D721Med (cell line): ENCODE measurements at regions not wholly inside any gene's neighbourhood (a gene's known extent, or its start where the extent isn't known, plus 50 kb on each side); places are given as distances from the start of the nearest gene placed in this dataset.
"Not testable (repeated sequence)": the region's sequence is repeated elsewhere in the genome, so short reads cannot be mapped to it uniquely, and the experiment has no call there.

ENCODE experiments used
- DNase-seq: peaks from one replicate; pipeline ENCODE4 v3.0.0; 2011; ENCODE audit warnings: low spot score; ENCODE audit not compliant: insufficient read length
- FAIRE-seq: peaks from 2 replicates; lab custom pipeline; 2011; peaks lifted over from hg19 to GRCh38; lab: Jason Lieb, UNC
- TF ChIP-seq, protein P1 (sequence below): IDR thresholded peaks from 2 replicates; pipeline ENCODE4 v1.5.1; 2012; ENCODE audit warnings: mild to moderate bottlenecking, control low read depth; ENCODE audit not compliant: insufficient read depth; ENCODE audit errors: missing control alignments

DNA sequence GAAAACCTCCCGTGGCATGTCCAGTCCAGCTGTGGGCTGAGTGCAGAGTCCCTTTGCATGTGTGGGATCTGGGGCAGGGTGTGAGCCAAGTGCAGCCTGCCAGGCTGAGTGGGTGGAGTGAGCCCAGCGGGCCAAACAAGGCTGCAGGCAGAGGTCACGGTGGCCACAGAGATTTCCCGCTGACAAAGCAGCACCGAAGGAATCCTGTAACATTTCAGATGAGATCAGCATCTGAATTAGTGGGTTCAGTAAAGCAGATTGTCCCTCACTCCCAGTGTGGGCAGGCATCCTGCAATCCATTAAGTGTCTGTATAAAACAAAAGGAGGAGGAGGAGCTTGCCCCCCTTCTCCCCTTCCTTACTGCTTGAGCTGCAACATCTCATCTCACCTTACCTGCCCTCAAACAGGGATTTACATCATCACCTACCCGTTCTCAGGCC is 324.4 kb downstream of the FAT4 start:
- no peak for DNase-seq
- FAIRE-seq = no peak
- TF ChIP-seq, protein P1, sequence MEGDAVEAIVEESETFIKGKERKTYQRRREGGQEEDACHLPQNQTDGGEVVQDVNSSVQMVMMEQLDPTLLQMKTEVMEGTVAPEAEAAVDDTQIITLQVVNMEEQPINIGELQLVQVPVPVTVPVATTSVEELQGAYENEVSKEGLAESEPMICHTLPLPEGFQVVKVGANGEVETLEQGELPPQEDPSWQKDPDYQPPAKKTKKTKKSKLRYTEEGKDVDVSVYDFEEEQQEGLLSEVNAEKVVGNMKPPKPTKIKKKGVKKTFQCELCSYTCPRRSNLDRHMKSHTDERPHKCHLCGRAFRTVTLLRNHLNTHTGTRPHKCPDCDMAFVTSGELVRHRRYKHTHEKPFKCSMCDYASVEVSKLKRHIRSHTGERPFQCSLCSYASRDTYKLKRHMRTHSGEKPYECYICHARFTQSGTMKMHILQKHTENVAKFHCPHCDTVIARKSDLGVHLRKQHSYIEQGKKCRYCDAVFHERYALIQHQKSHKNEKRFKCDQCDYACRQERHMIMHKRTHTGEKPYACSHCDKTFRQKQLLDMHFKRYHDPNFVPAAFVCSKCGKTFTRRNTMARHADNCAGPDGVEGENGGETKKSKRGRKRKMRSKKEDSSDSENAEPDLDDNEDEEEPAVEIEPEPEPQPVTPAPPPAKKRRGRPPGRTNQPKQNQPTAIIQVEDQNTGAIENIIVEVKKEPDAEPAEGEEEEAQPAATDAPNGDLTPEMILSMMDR = no peak

DNA sequence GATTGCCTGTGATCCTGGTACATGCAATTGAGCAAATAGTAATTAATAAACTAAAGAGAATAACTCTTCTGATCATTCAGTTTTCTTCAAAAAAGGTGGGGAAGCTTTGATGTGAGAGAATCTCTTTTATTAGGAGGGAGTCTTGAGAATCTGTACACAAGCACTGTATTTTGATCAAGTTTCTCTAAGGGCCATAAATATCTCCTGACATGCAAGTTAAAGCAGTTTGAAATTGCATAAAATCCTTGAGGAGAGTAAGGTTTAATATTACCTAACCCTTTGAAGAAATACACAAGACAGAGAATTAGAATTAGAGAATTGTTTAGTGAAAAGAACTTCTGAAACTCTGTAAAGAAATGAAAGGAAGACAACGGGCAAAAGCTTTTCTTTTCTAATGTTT is 326.9 kb downstream of the FAT4 start:
- DNase-seq = no peak
- FAIRE-seq = no peak
- TF ChIP-seq, protein P1 = no peak

DNA sequence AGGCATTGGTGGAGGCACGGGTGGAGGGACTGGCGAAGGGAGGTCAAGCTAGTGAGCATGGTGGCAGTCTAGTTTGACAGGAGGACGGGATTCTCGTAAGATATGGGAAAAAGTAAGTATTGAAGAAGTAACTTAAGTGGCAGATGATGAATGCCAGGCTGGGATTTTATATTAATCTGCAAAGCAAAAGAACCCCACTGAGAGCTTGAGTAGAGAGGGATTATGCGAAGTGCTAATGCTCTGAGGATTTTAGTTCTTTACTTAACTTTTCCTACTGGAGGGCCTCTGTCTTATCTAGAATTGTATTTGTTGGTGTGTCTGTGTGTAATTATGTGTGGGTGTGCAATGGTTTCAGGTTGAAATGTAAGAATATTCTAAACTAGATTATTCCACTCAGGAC is 327.9 kb downstream of the FAT4 start:
- FAIRE-seq = peak; percentile 29
- TF ChIP-seq, protein P1 = no peak
- DNase-seq = no peak

DNA sequence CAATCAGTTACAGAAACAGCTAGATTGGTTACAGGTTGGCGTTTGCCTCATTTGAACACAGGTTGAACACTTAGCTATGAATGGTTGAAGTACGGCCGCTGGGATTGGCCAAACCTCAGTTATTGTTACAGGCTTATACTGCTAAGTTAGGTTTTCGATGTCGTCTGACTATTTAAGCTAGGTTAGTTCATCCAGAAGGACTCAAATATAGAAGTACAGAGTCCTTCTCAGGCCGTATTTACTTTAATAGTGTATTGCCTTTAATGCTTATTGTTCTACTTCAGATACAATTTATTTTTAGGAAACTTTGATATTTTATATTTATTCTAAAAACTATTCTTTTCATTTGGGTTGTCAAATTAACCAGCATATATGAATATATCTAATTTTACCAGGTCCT is 334.7 kb downstream of the FAT4 start:
- FAIRE-seq = no peak
- TF ChIP-seq, protein P1 = no peak
- DNase-seq = no peak

DNA sequence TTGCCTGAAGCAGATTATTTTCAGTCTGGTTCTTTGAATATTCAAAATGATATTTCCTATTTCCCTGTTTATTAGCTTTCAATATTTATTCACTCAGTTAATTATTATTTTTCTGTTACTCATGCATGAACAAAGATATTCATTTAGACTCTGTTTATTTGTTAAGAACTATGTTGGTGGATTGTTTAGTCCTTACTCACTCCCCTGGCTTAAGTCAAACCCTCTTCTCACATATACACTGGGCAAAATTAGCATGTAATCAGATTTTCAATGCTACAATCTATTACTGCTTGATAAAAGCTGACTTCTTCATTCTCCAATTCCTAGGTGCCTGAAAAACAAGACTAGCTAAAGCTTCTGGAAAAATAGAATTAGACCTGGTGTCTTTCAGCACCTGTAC is 335.8 kb downstream of the FAT4 start:
- FAIRE-seq = no peak

DNA sequence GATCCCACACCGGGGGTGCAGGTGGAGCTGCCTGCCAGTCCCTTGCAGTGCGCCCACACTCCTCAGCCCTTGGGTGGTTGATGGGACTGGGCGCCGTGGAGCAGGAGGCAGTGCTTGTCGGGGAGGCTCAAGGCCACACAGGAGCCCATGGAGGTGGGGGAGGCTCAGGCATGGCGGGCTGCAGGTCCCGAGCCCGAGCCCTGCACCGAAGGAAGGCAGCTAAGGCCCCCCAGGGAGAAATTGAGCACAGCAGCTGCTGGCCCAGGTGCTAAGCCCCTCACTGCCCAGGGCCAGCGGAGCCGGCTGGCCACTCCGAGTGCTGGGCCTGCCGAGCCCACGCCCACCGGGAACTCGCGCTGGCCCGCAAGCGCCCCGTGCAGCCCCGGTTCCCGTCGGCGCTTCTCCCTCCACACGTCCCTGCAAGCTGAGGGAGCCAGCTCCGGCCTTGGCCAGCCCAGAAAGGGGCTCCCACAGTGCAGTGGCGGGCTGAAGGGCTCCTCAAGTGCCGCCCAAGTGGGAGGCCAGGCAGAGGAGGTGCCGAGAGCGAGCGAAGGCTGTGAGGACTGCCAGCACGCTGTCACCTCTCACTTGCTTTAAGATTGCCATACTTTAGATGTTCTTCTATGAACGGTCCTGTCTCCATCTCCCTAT is 337.1 kb downstream of the FAT4 start:
- not testable (repeated sequence) for FAIRE-seq

More for the DNA sequence above, 335.8 kb downstream of the FAT4 start:
- no peak for DNase-seq
- TF ChIP-seq, protein P1 = no peak

DNA sequence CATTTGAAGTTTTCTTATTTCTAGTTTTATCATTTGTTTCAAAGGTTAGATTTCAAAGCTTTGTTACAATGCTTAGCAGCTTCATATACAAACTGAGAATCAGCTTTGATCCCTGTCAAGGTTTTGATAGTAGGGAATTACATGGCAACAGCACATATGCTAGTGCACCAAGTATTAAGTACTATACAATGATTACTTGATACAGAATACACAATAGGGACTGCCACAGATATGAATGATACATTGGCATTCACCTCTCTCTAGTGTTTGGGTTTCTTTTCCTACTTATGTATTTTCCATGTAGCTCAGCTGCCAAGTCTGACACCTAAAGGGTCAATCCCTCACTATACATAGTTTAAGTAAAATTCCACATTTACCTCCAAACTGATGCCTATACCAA is 344.0 kb downstream of the FAT4 start:
- no peak for FAIRE-seq
- TF ChIP-seq, protein P1 = no peak
- DNase-seq = no peak

More for the DNA sequence above, 337.1 kb downstream of the FAT4 start:
- DNase-seq = not testable (repeated sequence)
